GM12878 (cell line): ENCODE measurements at regions not wholly inside any gene's neighbourhood (a gene's known extent, or its start where the extent isn't known, plus 50 kb on each side); places are given as distances from the start of the nearest gene placed in this dataset.

Source experiments
- ATAC-seq: fragments of 200-7000 bp; cut with Tn5 transposase; 3 replicates; pipeline ENCODE4 v1.9.1; 2020; ENCODE audit warnings: mild to moderate bottlenecking, moderate library complexity
- BruUV-seq: library from RNA; stranded (reverse); fragments of 400-500 nt; replicated peaks from 2 replicates; lab custom pipeline; 2021; lab: Mats Ljungman, UMichigan
- CTCF ChIA-PET: fragments of 300-600 bp; sonication (Branson Sonifier 250); formaldehyde crosslinking; extraction: SDS; loops from one replicate; lab custom pipeline; 2021; ENCODE audit warnings: inconsistent platforms; lab: Yijun Ruan, JAX
- POLR2A ChIA-PET: fragments of 350-600 bp; formaldehyde crosslinking; extraction: SDS; loops from one replicate; lab custom pipeline; 2021; ENCODE audit warnings: inconsistent platforms; lab: Charles Lee
- RAD21 ChIA-PET: fragments of 300-600 bp; sonication (Branson Sonifier 250); formaldehyde crosslinking; loops from one replicate; lab custom pipeline; 2023; ENCODE audit warnings: antibody characterized with exemption; ENCODE audit not compliant: unreplicated experiment; lab: Charles Lee
- SMC1A ChIA-PET: fragments of 300-600 bp; sonication (Branson Sonifier 250); formaldehyde crosslinking; loops from one replicate; lab custom pipeline; 2023; ENCODE audit not compliant: unreplicated experiment, uncharacterized antibody; lab: Charles Lee
- DNase-seq: peaks from one replicate; pipeline ENCODE4 v3.0.0-alpha.2; 2011; ENCODE audit warnings: low read depth, low spot score
- FAIRE-seq: peaks from 3 replicates; lab custom pipeline; 2011; peaks lifted over from hg19 to GRCh38; lab: Jason Lieb, UNC
- H2AFZ ChIP-seq: 2 replicates; pipeline ENCODE4 v1.6.0; 2011; ENCODE audit warnings: low read depth, low read length, control low read depth; ENCODE audit not compliant: control insufficient read depth
- H3K27ac ChIP-seq: 2 replicates; pipeline ENCODE4 v1.5.1; 2011; ENCODE audit warnings: control low read depth; ENCODE audit not compliant: control insufficient read depth, insufficient read depth
- H3K27me3 ChIP-seq, 2 experiments: replicated peaks in 1 of 2; 2 replicates each; pipeline versions ENCODE4 v1.6.0 to v1.6.1; 2011; ENCODE audit warnings: low read length in 1 of 2; ENCODE audit not compliant: control insufficient read depth in 2 of 2, insufficient read depth in 2 of 2
- H3K36me3 ChIP-seq, 2 experiments: 2 replicates each; pipeline ENCODE4 v1.5.1; 2011; ENCODE audit warnings: low read length in 1 of 2; ENCODE audit not compliant: control insufficient read depth in 2 of 2, insufficient read depth in 2 of 2
- H3K4me1 ChIP-seq: 2 replicates; pipeline ENCODE4 v1.6.1; 2011; ENCODE audit warnings: mild to moderate bottlenecking, low read length, moderate library complexity, mixed read lengths; ENCODE audit not compliant: control insufficient read depth, insufficient read depth
- H3K4me2 ChIP-seq: 2 replicates; pipeline ENCODE4 v1.6.0; 2011; ENCODE audit warnings: control low read depth; ENCODE audit not compliant: control insufficient read depth, insufficient read depth
- H3K4me3 ChIP-seq: fragments of 200-600 bp; sonication (generic); 2 replicates; pipeline ENCODE4 v1.5.1; 2016
- H3K79me2 ChIP-seq: 2 replicates; pipeline ENCODE4 v1.6.0; 2011; ENCODE audit warnings: low read length; ENCODE audit not compliant: control insufficient read depth, insufficient read depth
- H3K9ac ChIP-seq: 2 replicates; pipeline ENCODE4 v1.8.0; 2011; ENCODE audit warnings: low read length, control low read depth, mixed read lengths; ENCODE audit not compliant: control insufficient read depth, insufficient read depth
- H3K9me3 ChIP-seq: replicated peaks from 3 replicates; pipeline ENCODE4 v1.5.1; 2011; ENCODE audit warnings: mild to moderate bottlenecking, low read length; ENCODE audit not compliant: control insufficient read depth, insufficient read depth
- H4K20me1 ChIP-seq: 2 replicates; pipeline ENCODE4 v1.6.0; 2011; ENCODE audit not compliant: control insufficient read depth, insufficient read depth
- BHLHE40 ChIP-seq, 2 experiments: fragments of 450-650 bp in 1 of 2; IDR thresholded peaks; 2 replicates each; pipeline ENCODE4 v1.6.1; 2011 to 2017; ENCODE audit warnings: low read depth in 2 of 2, borderline replicate concordance in 1 of 2, improper control_type of control experiment in 1 of 2, low read length in 1 of 2, mild to moderate bottlenecking in 1 of 2
- CREB1 ChIP-seq: IDR thresholded peaks from 2 replicates; pipeline ENCODE4 v1.6.1; 2012; ENCODE audit warnings: low read depth, mild to moderate bottlenecking, inconsistent platforms
- E2F4 ChIP-seq: IDR thresholded peaks from 2 replicates; pipeline ENCODE4 v1.6.1; 2012; ENCODE audit warnings: low read depth, low read length, improper control_type of control experiment
- HDAC6 ChIP-seq: fragments of 200-600 bp; sonication (generic); IDR thresholded peaks from one replicate; pipeline ENCODE4 v1.8.0; 2017; ENCODE audit warnings: antibody characterized with exemption; ENCODE audit not compliant: unreplicated experiment
- MLLT1 ChIP-seq: fragments of 450-650 bp; IDR thresholded peaks from 2 replicates; pipeline ENCODE4 v1.6.1; 2016; ENCODE audit warnings: mild to moderate bottlenecking
- MYB ChIP-seq: fragments of 150-350 bp; IDR thresholded peaks from 2 replicates; pipeline ENCODE4 v1.6.1; 2014; ENCODE audit warnings: mild to moderate bottlenecking, low read depth, low read length, borderline replicate concordance
- PRDM15 ChIP-seq: fragments of 450-650 bp; formaldehyde crosslinking; IDR thresholded peaks from 2 replicates; pipeline ENCODE4 v1.4.0; 2020; ENCODE audit warnings: mild to moderate bottlenecking, moderate library complexity
- SMAD1 ChIP-seq: fragments of 450-650 bp; IDR thresholded peaks from 2 replicates; pipeline ENCODE4 v1.6.1; 2018; ENCODE audit warnings: mild to moderate bottlenecking, low read depth; ENCODE audit not compliant: partially characterized antibody
- STAT3 ChIP-seq: IDR thresholded peaks from 2 replicates; pipeline ENCODE4 v1.6.1; 2011; ENCODE audit warnings: low read depth, low read length, improper control_type of control experiment
- ZNF24 ChIP-seq: fragments of 450-650 bp; IDR thresholded peaks from 2 replicates; pipeline ENCODE4 v1.6.1; 2017; ENCODE audit warnings: antibody characterized with exemption, mild to moderate bottlenecking
- WGBS: methylation state at CpG from one replicate; pipeline ENCODE4 v1.1.6; 2016; ENCODE audit warnings: low lambda C conversion rate; ENCODE audit not compliant: insufficient replicate concordance, insufficient coverage; ENCODE audit errors: missing lambda C conversion rate; 5-methylcytosine and 5-hydroxymethylcytosine counted together
- in situ Hi-C: fragments of 300-500 bp; cut with MboI; formaldehyde crosslinking; loops from 9 replicates; pipeline ENCODE4 v1.14.3; 2018; ENCODE audit warnings: mixed read lengths
- intact Hi-C: fragments of 100-400 bp; cut with micrococcal nuclease; formaldehyde crosslinking; loops from one replicate; pipeline ENCODE4 v1.14.2; 2022; ENCODE audit not compliant: unreplicated experiment
- TF ChIP-seq, protein P1 (sequence below): fragments of 450-650 bp; IDR thresholded peaks from 2 replicates; pipeline ENCODE4 v1.6.1; 2016; ENCODE audit warnings: mild to moderate bottlenecking, moderate library complexity, borderline replicate concordance

DNA sequence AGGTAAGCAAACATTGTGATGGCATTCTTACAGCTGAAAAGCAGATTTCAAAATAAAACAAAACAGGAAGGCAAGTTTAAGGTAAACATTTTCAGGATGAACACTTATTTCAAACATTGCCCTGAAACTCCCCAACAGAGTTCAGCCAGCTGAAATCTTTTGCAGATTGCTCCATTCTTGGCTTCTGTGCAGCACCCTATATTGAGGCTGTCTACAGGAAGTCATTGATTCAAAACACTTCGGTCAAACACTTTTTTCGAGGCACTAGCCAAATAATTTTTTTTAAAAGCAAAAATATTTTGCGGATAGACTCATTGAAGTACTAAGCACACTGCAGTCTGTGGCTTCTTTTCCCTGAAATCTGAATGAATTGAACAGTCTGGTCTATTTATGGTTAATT lies 318.1 kb upstream of the PDE3A start (continued):
- no peak for TF ChIP-seq SMAD1
- no peak for TF ChIP-seq E2F4
- TF ChIP-seq MYB, result no peak

GRCh38 chr12:20053782-20054181 lies 314.6 kb upstream of the PDE3A start:
- SMC1A ChIA-PET, result no interaction called here
- H2AFZ ChIP-seq, result no peak overlapping the region
- CTCF ChIA-PET, result no interaction called here
- DNase-seq (no peak), ATAC-seq (no peak), FAIRE-seq (no peak)
- BruUV-seq, result no TSS peak
- H3K36me3 ChIP-seq, result no peaks in the 10 kb centered on the region
- no peak overlapping the region for H3K27ac ChIP-seq
- H3K9me3 ChIP-seq, result no peaks in the 10 kb centered on the region
- POLR2A ChIA-PET, result no interaction called here
- intact Hi-C loops (no loop called here), in situ Hi-C loops (no loop called here)
- no peak overlapping the region for H3K9ac ChIP-seq
- H4K20me1 ChIP-seq, result no peaks in the 10 kb centered on the region
- H3K4me1 ChIP-seq, result no peaks in the 10 kb centered on the region
- H3K4me3 ChIP-seq, result no peak overlapping the region
- no peak overlapping the region for H3K4me2 ChIP-seq
- H3K79me2 ChIP-seq, result no peaks in the 10 kb centered on the region
- 35% methylated on average over 1 of the region's 1 CpG for WGBS
- RAD21 ChIA-PET, result no interaction called here
- no peaks in the 10 kb centered on the region for H3K27me3 ChIP-seq
- no peak for TF ChIP-seq MLLT1
- no peak for TF ChIP-seq CREB1
- TF ChIP-seq BHLHE40 (IDR thresholded peaks at IDR 0.05; ENCODE audit: borderline replicate concordance in 1 of 2, low read depth in 2 of 2, low read length in 1 of 2), result no peak
- TF ChIP-seq, protein P1, sequence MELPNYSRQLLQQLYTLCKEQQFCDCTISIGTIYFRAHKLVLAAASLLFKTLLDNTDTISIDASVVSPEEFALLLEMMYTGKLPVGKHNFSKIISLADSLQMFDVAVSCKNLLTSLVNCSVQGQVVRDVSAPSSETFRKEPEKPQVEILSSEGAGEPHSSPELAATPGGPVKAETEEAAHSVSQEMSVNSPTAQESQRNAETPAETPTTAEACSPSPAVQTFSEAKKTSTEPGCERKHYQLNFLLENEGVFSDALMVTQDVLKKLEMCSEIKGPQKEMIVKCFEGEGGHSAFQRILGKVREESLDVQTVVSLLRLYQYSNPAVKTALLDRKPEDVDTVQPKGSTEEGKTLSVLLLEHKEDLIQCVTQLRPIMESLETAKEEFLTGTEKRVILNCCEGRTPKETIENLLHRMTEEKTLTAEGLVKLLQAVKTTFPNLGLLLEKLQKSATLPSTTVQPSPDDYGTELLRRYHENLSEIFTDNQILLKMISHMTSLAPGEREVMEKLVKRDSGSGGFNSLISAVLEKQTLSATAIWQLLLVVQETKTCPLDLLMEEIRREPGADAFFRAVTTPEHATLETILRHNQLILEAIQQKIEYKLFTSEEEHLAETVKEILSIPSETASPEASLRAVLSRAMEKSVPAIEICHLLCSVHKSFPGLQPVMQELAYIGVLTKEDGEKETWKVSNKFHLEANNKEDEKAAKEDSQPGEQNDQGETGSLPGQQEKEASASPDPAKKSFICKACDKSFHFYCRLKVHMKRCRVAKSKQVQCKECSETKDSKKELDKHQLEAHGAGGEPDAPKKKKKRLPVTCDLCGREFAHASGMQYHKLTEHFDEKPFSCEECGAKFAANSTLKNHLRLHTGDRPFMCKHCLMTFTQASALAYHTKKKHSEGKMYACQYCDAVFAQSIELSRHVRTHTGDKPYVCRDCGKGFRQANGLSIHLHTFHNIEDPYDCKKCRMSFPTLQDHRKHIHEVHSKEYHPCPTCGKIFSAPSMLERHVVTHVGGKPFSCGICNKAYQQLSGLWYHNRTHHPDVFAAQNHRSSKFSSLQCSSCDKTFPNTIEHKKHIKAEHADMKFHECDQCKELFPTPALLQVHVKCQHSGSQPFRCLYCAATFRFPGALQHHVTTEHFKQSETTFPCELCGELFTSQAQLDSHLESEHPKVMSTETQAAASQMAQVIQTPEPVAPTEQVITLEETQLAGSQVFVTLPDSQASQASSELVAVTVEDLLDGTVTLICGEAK, result no peak
- TF ChIP-seq HDAC6, result no peak
- TF ChIP-seq ZNF24, result no peak
- TF ChIP-seq PRDM15 (CRISPR knock-in tag), result no peak
- no peak for TF ChIP-seq STAT3
